Psoas muscle (tissue), 7 donors: ENCODE measurements at regions not wholly inside any gene's neighbourhood (a gene's known extent, or its start where the extent isn't known, plus 50 kb on each side); places are given as distances from the start of the nearest gene placed in this dataset.
"Not testable (repeated sequence)": the region's sequence is repeated elsewhere in the genome, so short reads cannot be mapped to it uniquely, and the experiment has no call there.

Source experiments
- ATAC-seq, 4 donors: fragments of 200-7000 bp; cut with Tn5 transposase; one replicate each; pipeline ENCODE4 v1.9.1; 2020; ENCODE audit warnings: moderate library complexity in 3 of 4, mild to moderate bottlenecking in 2 of 4
- DNase-seq, 2 donors: peaks; one replicate each; pipeline ENCODE4 v3.0.0-alpha.2; 2020
- H3K27ac ChIP-seq: fragments of 200-600 bp; one replicate; pipeline ENCODE4 v1.8.0; 2022
- H3K27me3 ChIP-seq, 3 donors: fragments of 200-600 bp in 1 of 3; one replicate each; pipeline versions ENCODE4 v1.6.1 to v1.8.0; 2013 to 2022; ENCODE audit warnings: low read length in 2 of 3, mild to moderate bottlenecking in 2 of 3, moderate library complexity in 1 of 3; ENCODE audit not compliant: insufficient read depth in 3 of 3
- H3K36me3 ChIP-seq, 2 donors: fragments of 200-600 bp in 1 of 2; one replicate each; pipeline versions ENCODE4 v1.6.1 to v1.8.0; 2013 to 2022; ENCODE audit warnings: low read depth in 1 of 2, mild to moderate bottlenecking in 1 of 2, moderate library complexity in 1 of 2; ENCODE audit not compliant: insufficient read depth in 1 of 2
- H3K4me1 ChIP-seq: fragments of 200-600 bp; one replicate; pipeline ENCODE4 v1.8.0; 2022
- H3K4me3 ChIP-seq: fragments of 200-600 bp; one replicate; pipeline ENCODE4 v1.8.0; 2022; ENCODE audit warnings: mild to moderate bottlenecking
- H3K9me3 ChIP-seq: fragments of 200-600 bp; one replicate; pipeline ENCODE4 v1.8.0; 2022
- CTCF ChIP-seq: fragments of 200-600 bp; IDR thresholded peaks from one replicate; pipeline ENCODE4 v1.8.0; 2022; ENCODE audit warnings: antibody characterized with exemption
- WGBS, 3 donors: extraction: QIAGEN DNeasy Blood & Tissue Kit; methylation state at CpG; one replicate each; pipeline versions ENCODE4 v1.1.6 to v1.1.7; 2013; 5-methylcytosine and 5-hydroxymethylcytosine counted together
- intact Hi-C, 2 donors: fragments of 100-400 bp; cut with DNase I; formaldehyde crosslinking; loops; one replicate each; pipeline versions ENCODE4 v1.11.0 to v1.14.2; 2022
- donor health status: healthy with polysubstance abuse.
- donor health status: DM: no; HTN: no; CAD: no; lungs with moderate emphysema.
- donor health status: Bipolar disorder and iron deficiency.
- donor health status: healthy.
- donor health status: DM: yes; HTN: yes; CAD: no.
- donor health status: DM: no; HTN: no; CAD: no.
- donor health status: DM: yes; HTN: yes; CAD: no.

GRCh38 chr1:80523861-80524260 lies 1276.9 kb upstream of the ADGRL2 start:
- WGBS, 3 donors = 68 to 81% (median 74%) methylated on average over 1 of the region's 1 CpG

DNA sequence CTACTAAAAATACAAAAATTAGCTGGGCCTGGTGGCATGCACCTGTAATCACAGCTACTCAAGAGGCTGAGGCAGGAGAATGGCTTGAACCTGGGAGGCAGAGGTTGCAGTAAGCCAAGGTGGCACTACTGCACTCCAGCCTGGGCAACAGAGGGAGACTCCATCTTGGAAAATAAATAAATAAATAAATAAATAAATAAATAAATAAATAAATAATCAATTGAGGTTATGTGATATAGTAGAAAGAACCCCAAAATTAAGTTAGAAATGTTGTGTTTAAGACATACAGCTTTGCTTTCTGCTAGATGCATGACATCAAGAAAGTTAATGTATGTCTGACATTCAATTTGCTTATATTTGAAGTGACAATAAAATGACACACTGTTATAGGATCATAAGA lies 1277.7 kb upstream of the ADGRL2 start:
- intact Hi-C loops, H3K27ac ChIP-seq, H3K27me3 ChIP-seq, H3K4me1 ChIP-seq, H3K9me3 ChIP-seq, DNase-seq, H3K36me3 ChIP-seq, ATAC-seq, H3K4me3 ChIP-seq: not testable (repeated sequence)

More at GRCh38 chr1:80523861-80524260, 1276.9 kb upstream of the ADGRL2 start:
- no peak overlapping the region for H3K27ac ChIP-seq
- DNase-seq (no peak), ATAC-seq (no peak)
- H3K4me1 ChIP-seq = no peaks in the 10 kb centered on the region
- TF ChIP-seq CTCF = no peak
- no peaks in the 10 kb centered on the region for H3K27me3 ChIP-seq
- intact Hi-C loops = no loop called here
- H3K36me3 ChIP-seq = no peaks in the 10 kb centered on the region
- H3K9me3 ChIP-seq = no peaks in the 10 kb centered on the region
- no peak overlapping the region for H3K4me3 ChIP-seq

GRCh38 chr1:80520949-80521348 lies 1279.8 kb upstream of the ADGRL2 start:
- H3K4me1 ChIP-seq = no peaks in the 10 kb centered on the region
- DNase-seq = no peak
- intact Hi-C loops = no loop called here
- no peak for TF ChIP-seq CTCF
- no peak overlapping the region for H3K27ac ChIP-seq
- H3K4me3 ChIP-seq = no peak overlapping the region
- ATAC-seq = no peak
- no peaks in the 10 kb centered on the region for H3K9me3 ChIP-seq
- WGBS, 3 donors = 83 to 93% (median 93%) methylated on average over 1 of the region's 1 CpG
- no peaks in the 10 kb centered on the region for H3K36me3 ChIP-seq
- H3K27me3 ChIP-seq = no peaks in the 10 kb centered on the region

DNA sequence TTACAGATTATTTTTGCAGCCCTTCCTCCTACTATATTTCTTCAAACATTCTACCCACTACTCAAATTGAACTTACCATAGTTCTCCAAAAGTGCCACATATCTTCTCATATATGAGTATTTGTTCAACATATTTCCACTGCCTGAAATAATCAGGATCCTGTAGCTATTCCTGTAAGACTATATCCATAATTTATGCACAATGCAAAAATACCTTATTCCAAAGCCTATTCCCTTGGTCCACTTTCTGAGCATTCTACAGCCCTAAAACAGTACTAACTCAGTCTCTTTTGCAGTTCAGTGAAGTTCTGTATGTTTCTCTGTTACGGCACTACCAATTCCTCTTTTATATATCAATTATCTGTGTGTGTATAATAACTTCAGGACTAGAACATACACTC lies 1283.7 kb upstream of the ADGRL2 start:
- no peaks in the 10 kb centered on the region for H3K36me3 ChIP-seq
- no peak for TF ChIP-seq CTCF
- no peaks in the 10 kb centered on the region for H3K4me1 ChIP-seq
- intact Hi-C loops = no loop called here
- no peaks in the 10 kb centered on the region for H3K9me3 ChIP-seq
- H3K27ac ChIP-seq = no peak overlapping the region
- WGBS, 3 donors = 90 to 97% (median 93%) methylated on average over 1 of the region's 1 CpG
- H3K4me3 ChIP-seq = no peak overlapping the region
- DNase-seq (no peak), ATAC-seq (no peak)
- H3K27me3 ChIP-seq = no peaks in the 10 kb centered on the region

DNA sequence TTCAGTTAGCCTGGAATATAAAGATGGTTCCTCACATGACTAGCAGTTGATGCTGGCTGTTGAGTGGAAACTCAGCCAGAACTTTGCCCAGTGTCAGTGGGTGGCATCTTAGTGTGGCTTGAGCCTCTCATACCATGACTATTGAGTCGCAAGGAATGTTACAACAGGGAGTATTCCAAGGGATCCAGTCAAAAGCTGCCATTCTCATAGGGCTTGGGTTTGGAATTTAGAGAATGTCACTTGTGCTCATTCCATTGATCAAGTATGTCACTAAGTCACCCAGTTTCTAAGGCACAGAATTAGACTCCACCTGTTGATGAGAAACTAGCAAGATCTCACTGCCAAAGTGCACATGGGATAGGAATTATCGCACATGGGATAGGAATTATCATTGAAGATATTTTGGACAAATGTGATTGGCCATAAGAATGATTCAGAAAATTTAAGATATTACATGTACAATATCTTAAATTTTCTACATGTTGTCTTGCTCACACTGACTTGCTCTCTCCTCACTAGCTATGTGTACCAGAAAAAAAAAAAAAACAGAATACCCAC lies 1290.7 kb upstream of the ADGRL2 start:
- DNase-seq = no peak
- Histone ChIP-seq H3K36me3 (no peaks in the 10 kb centered on the region), H3K4me1 (no peaks in the 10 kb centered on the region), H3K27ac (no peak overlapping the region), H3K4me3 (no peak overlapping the region), H3K9me3 (peaks cover 3% of the 10 kb centered on the region), H3K27me3 (no peaks in the 10 kb centered on the region)
- WGBS, 3 donors = 57 to 63% (median 61%) methylated on average over 2 of the region's 2 CpGs
- no peak for ATAC-seq
- intact Hi-C loops = no loop called here
- no peak for TF ChIP-seq CTCF
